ENCODE measurements at regions not wholly inside any gene's neighbourhood (a gene's known extent, or its start where the extent isn't known, plus 50 kb on each side); places are given as distances from the start of the nearest gene placed in this dataset.

GRCh38 chr5:75843319-75843718 is 126.1 kb upstream of the POC5 start:
- TF ChIP-seq POLR2A (IDR thresholded peaks at IDR 0.05; ENCODE audit: low read depth, low read length) (no peak), TAF1 (IDR thresholded peaks at IDR 0.05; ENCODE audit: borderline replicate concordance, low read depth, low read length) (no peak)

Measured in GM12892 (cell line).